Cardiac muscle cell (in vitro differentiated cells and primary cell): ENCODE measurements at regions not wholly inside any gene's neighbourhood (a gene's known extent, or its start where the extent isn't known, plus 50 kb on each side); places are given as distances from the start of the nearest gene placed in this dataset.

Experiments
- DNase-seq, 2 donors: peaks; one replicate each; pipeline versions ENCODE4 v3.0.0 to v3.0.0-alpha.2; 2010 to 2017; ENCODE audit warnings: low read depth in 1 of 2, low spot score in 1 of 2
- H3K27ac ChIP-seq: fragments of 200-600 bp; sonication (generic); 2 replicates; pipeline ENCODE4 v1.5.1; 2016
- H3K27me3 ChIP-seq: fragments of 200-600 bp; sonication (generic); 2 replicates; pipeline ENCODE4 v1.6.0; 2016; ENCODE audit warnings: control low read depth
- H3K36me3 ChIP-seq: fragments of 200-600 bp; sonication (generic); 2 replicates; pipeline ENCODE4 v1.5.1; 2016; ENCODE audit warnings: control low read depth
- H3K4me1 ChIP-seq: fragments of 200-600 bp; sonication (generic); 2 replicates; pipeline ENCODE4 v1.8.1; 2017; ENCODE audit warnings: low read depth, mild to moderate bottlenecking, mixed run types
- H3K4me3 ChIP-seq: fragments of 200-600 bp; sonication (generic); 2 replicates; pipeline ENCODE4 v1.5.1; 2016; ENCODE audit warnings: mild to moderate bottlenecking
- H3K9me3 ChIP-seq: fragments of 200-600 bp; sonication (generic); 2 replicates; pipeline ENCODE4 v1.5.1; 2017; ENCODE audit warnings: low read depth, mild to moderate bottlenecking, control low read depth
- CTCF ChIP-seq: IDR thresholded peaks from 2 replicates; pipeline ENCODE4 v1.5.1; 2012; ENCODE audit warnings: low read depth, mild to moderate bottlenecking, low read length

- no peak overlapping the region for H3K4me3 ChIP-seq
- H3K4me1 ChIP-seq: peaks cover 40% of the 10 kb centered on the region
- no peak for TF ChIP-seq CTCF
- no peaks in the 10 kb centered on the region for H3K27me3 ChIP-seq
- DNase-seq: no peak
- H3K27ac ChIP-seq: no peak overlapping the region
- H3K9me3 ChIP-seq: no peaks in the 10 kb centered on the region
- H3K36me3 ChIP-seq: no peaks in the 10 kb centered on the region
Observed at GRCh38 chr16:16867973-16868372, 489.0 kb downstream of the NPIPA7 start.

- H3K27ac ChIP-seq: peak overlapping the region; percentile 8
Observed at GRCh38 chr16:16868727-16869126, 489.8 kb downstream of the NPIPA7 start.

GRCh38 chr16:16869746-16870145 lies 490.8 kb downstream of the NPIPA7 start:
- no peak for DNase-seq
- Histone ChIP-seq H3K27me3 (no peaks in the 10 kb centered on the region), H3K36me3 (no peaks in the 10 kb centered on the region), H3K4me3 (no peak overlapping the region), H3K27ac (no peak overlapping the region), H3K9me3 (no peaks in the 10 kb centered on the region), H3K4me1 (peaks cover 26% of the 10 kb centered on the region)
- TF ChIP-seq CTCF: no peak

More at GRCh38 chr16:16868727-16869126, 489.8 kb downstream of the NPIPA7 start:
- Histone ChIP-seq H3K27me3 (no peaks in the 10 kb centered on the region), H3K36me3 (no peaks in the 10 kb centered on the region), H3K4me1 (peaks cover 36% of the 10 kb centered on the region), H3K4me3 (no peak overlapping the region), H3K9me3 (no peaks in the 10 kb centered on the region)
- TF ChIP-seq CTCF: no peak
- no peak for DNase-seq

- Histone ChIP-seq H3K27ac (no peak overlapping the region), H3K9me3 (no peaks in the 10 kb centered on the region), H3K4me3 (no peak overlapping the region), H3K4me1 (peaks cover 12% of the 10 kb centered on the region), H3K27me3 (no peaks in the 10 kb centered on the region), H3K36me3 (no peaks in the 10 kb centered on the region)
- DNase-seq: peak in 1 of 2 donors; percentile 13
- TF ChIP-seq CTCF: no peak
Observed at GRCh38 chr16:16871196-16871595, 492.3 kb downstream of the NPIPA7 start.

GRCh38 chr16:16877061-16877460 lies 498.1 kb downstream of the NPIPA7 start:
- no peaks in the 10 kb centered on the region for H3K27me3 ChIP-seq
- H3K36me3 ChIP-seq: no peaks in the 10 kb centered on the region
- peaks cover 10% of the 10 kb centered on the region for H3K4me1 ChIP-seq
- no peak for TF ChIP-seq CTCF
- no peak overlapping the region for H3K27ac ChIP-seq
- H3K9me3 ChIP-seq: no peaks in the 10 kb centered on the region
- no peak overlapping the region for H3K4me3 ChIP-seq
- DNase-seq: no peak

- TF ChIP-seq CTCF: no peak
- H3K27ac ChIP-seq: no peak overlapping the region
- H3K27me3 ChIP-seq: no peaks in the 10 kb centered on the region
- no peak for DNase-seq
- H3K36me3 ChIP-seq: no peaks in the 10 kb centered on the region
- no peaks in the 10 kb centered on the region for H3K9me3 ChIP-seq
- no peak overlapping the region for H3K4me3 ChIP-seq
- H3K4me1 ChIP-seq: peaks cover 10% of the 10 kb centered on the region
Observed at GRCh38 chr16:16879567-16880251, 500.8 kb downstream of the NPIPA7 start.
